MM.1S (cell line): ENCODE measurements at regions not wholly inside any gene's neighbourhood (a gene's known extent, or its start where the extent isn't known, plus 50 kb on each side); places are given as distances from the start of the nearest gene placed in this dataset.

Source experiments
- DNase-seq: peaks from one replicate; pipeline ENCODE4 v3.0.0-alpha.2; 2015
- H2AFZ ChIP-seq: fragments of 300-600 bp; sonication (generic); 2 replicates; pipeline ENCODE4 v1.6.0; 2016; ENCODE audit warnings: antibody characterized with exemption, low read length
- H3F3A ChIP-seq: fragments of 300-600 bp; sonication (generic); 2 replicates; pipeline ENCODE4 v1.6.1; 2016; ENCODE audit warnings: mild to moderate bottlenecking, antibody characterized with exemption, low read length, moderate library complexity, mixed read lengths; ENCODE audit not compliant: insufficient read depth
- H3K27ac ChIP-seq: fragments of 300-600 bp; sonication (generic); 2 replicates; pipeline ENCODE4 v1.5.1; 2016; ENCODE audit warnings: mild to moderate bottlenecking, low read length
- H3K27me3 ChIP-seq: fragments of 300-600 bp; sonication (generic); replicated peaks from 2 replicates; pipeline ENCODE4 v1.6.0; 2016; ENCODE audit warnings: low read length; ENCODE audit not compliant: insufficient read depth
- H3K36me3 ChIP-seq: fragments of 300-600 bp; sonication (generic); replicated peaks from 2 replicates; pipeline ENCODE4 v1.6.1; 2016; ENCODE audit warnings: mild to moderate bottlenecking, low read length, mixed read lengths; ENCODE audit not compliant: insufficient read depth
- H3K4me1 ChIP-seq: fragments of 300-600 bp; sonication (generic); 2 replicates; pipeline ENCODE4 v1.6.1; 2016; ENCODE audit warnings: low read length, mixed read lengths
- H3K4me2 ChIP-seq: fragments of 300-600 bp; sonication (generic); 2 replicates; pipeline ENCODE4 v1.6.0; 2016; ENCODE audit warnings: low read depth, low read length
- H3K4me3 ChIP-seq: fragments of 300-600 bp; sonication (generic); 2 replicates; pipeline ENCODE4 v1.5.1; 2016; ENCODE audit warnings: low read length, mixed read lengths
- H3K79me2 ChIP-seq: fragments of 300-600 bp; sonication (generic); 2 replicates; pipeline ENCODE4 v1.6.1; 2016; ENCODE audit warnings: mixed run types, low read length, mixed read lengths
- H3K9ac ChIP-seq: fragments of 300-600 bp; sonication (generic); 2 replicates; pipeline ENCODE4 v1.6.1; 2016; ENCODE audit warnings: low read length, mixed read lengths
- H3K9me2 ChIP-seq: fragments of 300-600 bp; sonication (generic); replicated peaks from 2 replicates; pipeline ENCODE4 v1.6.1; 2016; ENCODE audit warnings: mild to moderate bottlenecking, low read length, mixed read lengths; ENCODE audit not compliant: insufficient read depth
- H3K9me3 ChIP-seq: fragments of 300-600 bp; sonication (generic); replicated peaks from 2 replicates; pipeline ENCODE4 v1.6.1; 2016; ENCODE audit warnings: mild to moderate bottlenecking, low read length, mixed read lengths; ENCODE audit not compliant: insufficient read depth
- H4K20me1 ChIP-seq: fragments of 300-600 bp; sonication (generic); 2 replicates; pipeline ENCODE4 v1.6.1; 2016; ENCODE audit warnings: mild to moderate bottlenecking, low read length, moderate library complexity, mixed read lengths; ENCODE audit not compliant: insufficient read depth
- EZH2 ChIP-seq: fragments of 300-600 bp; sonication (generic); optimal IDR thresholded peaks from 2 replicates; pipeline ENCODE3; 2017; ENCODE audit warnings: low read depth, mild to moderate bottlenecking, antibody characterized with exemption, low read length, mixed read lengths
- EZH2phosphoT487 ChIP-seq: fragments of 300-600 bp; sonication (generic); IDR thresholded peaks from 2 replicates; pipeline ENCODE4 v1.6.1; 2018; ENCODE audit warnings: antibody characterized with exemption, low read length
- TF ChIP-seq, protein P1 (sequence below): fragments of 300-600 bp; sonication (generic); IDR thresholded peaks from 2 replicates; pipeline ENCODE4 v1.5.1; 2016; ENCODE audit warnings: antibody characterized with exemption, low read length, mixed read lengths

- H2AFZ ChIP-seq = no peak overlapping the region
- no peaks in the 10 kb centered on the region for H3K4me1 ChIP-seq
- no peak overlapping the region for H3K27ac ChIP-seq
- no peaks in the 10 kb centered on the region for H3F3A ChIP-seq
- no peaks in the 10 kb centered on the region for H4K20me1 ChIP-seq
- no peak overlapping the region for H3K4me3 ChIP-seq
- no peaks in the 10 kb centered on the region for H3K36me3 ChIP-seq
- no peaks in the 10 kb centered on the region for H3K79me2 ChIP-seq
- H3K9ac ChIP-seq = no peak overlapping the region
- no peak overlapping the region for H3K4me2 ChIP-seq
- no peaks in the 10 kb centered on the region for H3K9me3 ChIP-seq
- no peak for DNase-seq
- no peaks in the 10 kb centered on the region for H3K27me3 ChIP-seq
- no peak for TF ChIP-seq EZH2phosphoT487
- TF ChIP-seq EZH2 = no peak
- TF ChIP-seq, protein P1, sequence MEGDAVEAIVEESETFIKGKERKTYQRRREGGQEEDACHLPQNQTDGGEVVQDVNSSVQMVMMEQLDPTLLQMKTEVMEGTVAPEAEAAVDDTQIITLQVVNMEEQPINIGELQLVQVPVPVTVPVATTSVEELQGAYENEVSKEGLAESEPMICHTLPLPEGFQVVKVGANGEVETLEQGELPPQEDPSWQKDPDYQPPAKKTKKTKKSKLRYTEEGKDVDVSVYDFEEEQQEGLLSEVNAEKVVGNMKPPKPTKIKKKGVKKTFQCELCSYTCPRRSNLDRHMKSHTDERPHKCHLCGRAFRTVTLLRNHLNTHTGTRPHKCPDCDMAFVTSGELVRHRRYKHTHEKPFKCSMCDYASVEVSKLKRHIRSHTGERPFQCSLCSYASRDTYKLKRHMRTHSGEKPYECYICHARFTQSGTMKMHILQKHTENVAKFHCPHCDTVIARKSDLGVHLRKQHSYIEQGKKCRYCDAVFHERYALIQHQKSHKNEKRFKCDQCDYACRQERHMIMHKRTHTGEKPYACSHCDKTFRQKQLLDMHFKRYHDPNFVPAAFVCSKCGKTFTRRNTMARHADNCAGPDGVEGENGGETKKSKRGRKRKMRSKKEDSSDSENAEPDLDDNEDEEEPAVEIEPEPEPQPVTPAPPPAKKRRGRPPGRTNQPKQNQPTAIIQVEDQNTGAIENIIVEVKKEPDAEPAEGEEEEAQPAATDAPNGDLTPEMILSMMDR = no peak
- H3K9me2 ChIP-seq = no peaks in the 10 kb centered on the region
Observed at GRCh38 chr15:29922191-29922590, 99.9 kb upstream of the TJP1 start.

GRCh38 chr15:29921130-29921601, 98.9 kb upstream of the TJP1 start:
- H3K27ac ChIP-seq = no peak overlapping the region
- TF ChIP-seq, protein P1 = no peak
- TF ChIP-seq EZH2 = no peak
- H3K27me3 ChIP-seq = no peaks in the 10 kb centered on the region
- no peaks in the 10 kb centered on the region for H3K79me2 ChIP-seq
- H2AFZ ChIP-seq = no peak overlapping the region
- H3K9ac ChIP-seq = no peak overlapping the region
- no peaks in the 10 kb centered on the region for H3K9me3 ChIP-seq
- H3K4me3 ChIP-seq = no peak overlapping the region
- no peaks in the 10 kb centered on the region for H3K36me3 ChIP-seq
- no peak for DNase-seq
- no peaks in the 10 kb centered on the region for H3F3A ChIP-seq
- H3K4me2 ChIP-seq = no peak overlapping the region
- H3K9me2 ChIP-seq = no peaks in the 10 kb centered on the region
- H4K20me1 ChIP-seq = no peaks in the 10 kb centered on the region
- no peaks in the 10 kb centered on the region for H3K4me1 ChIP-seq

DNA sequence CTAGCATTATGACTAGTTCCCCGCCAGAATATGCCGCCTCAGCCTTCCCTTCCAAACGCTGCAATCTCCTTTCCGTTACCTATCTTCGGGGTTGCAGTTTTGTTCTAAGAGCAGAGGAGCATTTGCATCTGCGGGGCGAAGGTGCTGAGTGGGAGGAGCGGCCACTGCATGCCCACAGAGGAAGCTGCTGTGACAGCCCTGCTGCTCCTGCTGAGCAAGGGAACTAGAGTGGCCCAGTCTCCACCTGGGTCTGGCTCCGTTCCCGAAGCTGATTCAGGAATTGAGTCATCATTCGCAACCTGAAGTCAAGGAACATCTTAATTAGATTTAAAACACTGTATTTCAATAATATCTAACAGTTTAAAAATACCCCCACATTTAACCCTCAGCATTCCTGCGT, 98.2 kb upstream of the TJP1 start:
- Histone ChIP-seq H3K36me3 (no peaks in the 10 kb centered on the region), H3F3A (no peaks in the 10 kb centered on the region), H4K20me1 (no peaks in the 10 kb centered on the region), H3K27me3 (no peaks in the 10 kb centered on the region), H3K4me2 (no peak overlapping the region), H2AFZ (no peak overlapping the region), H3K9me2 (no peaks in the 10 kb centered on the region), H3K9me3 (no peaks in the 10 kb centered on the region), H3K9ac (no peak overlapping the region), H3K27ac (no peak overlapping the region), H3K4me3 (no peak overlapping the region), H3K4me1 (no peaks in the 10 kb centered on the region), H3K79me2 (no peaks in the 10 kb centered on the region)
- TF ChIP-seq EZH2 (no peak), EZH2phosphoT487 (no peak)
- TF ChIP-seq, protein P1 = no peak
- DNase-seq = no peak
